Endodermal cell (in vitro differentiated cells): ENCODE measurements at regions not wholly inside any gene's neighbourhood (a gene's known extent, or its start where the extent isn't known, plus 50 kb on each side); places are given as distances from the start of the nearest gene placed in this dataset.

ENCODE experiments used
- DNase-seq: peaks from one replicate; pipeline ENCODE4 v3.0.0-alpha.2; 2017
- H3K27ac ChIP-seq: 2 replicates; pipeline ENCODE4 v1.5.1; 2013; ENCODE audit warnings: mild to moderate bottlenecking, low read depth, low read length, moderate library complexity
- H3K27me3 ChIP-seq: 2 replicates; pipeline ENCODE4 v1.6.1; 2013; ENCODE audit warnings: mild to moderate bottlenecking, low read length, moderate library complexity; ENCODE audit not compliant: insufficient read depth, control insufficient read depth, poor library complexity, severe bottlenecking
- H3K36me3 ChIP-seq: 2 replicates; pipeline ENCODE4 v1.7.0; 2013; ENCODE audit warnings: mild to moderate bottlenecking, low read length, moderate library complexity; ENCODE audit not compliant: control insufficient read depth, insufficient read depth
- H3K4me1 ChIP-seq: one replicate; pipeline ENCODE4 v1.7.0; 2013; ENCODE audit warnings: low read length; ENCODE audit not compliant: control insufficient read depth, insufficient read depth
- H3K4me3 ChIP-seq: 2 replicates; pipeline ENCODE4 v1.5.1; 2013; ENCODE audit warnings: mild to moderate bottlenecking, low read length, moderate library complexity
- H3K9ac ChIP-seq: 2 replicates; pipeline ENCODE4 v1.6.1; 2013; ENCODE audit warnings: mild to moderate bottlenecking, low read length, moderate library complexity; ENCODE audit not compliant: poor library complexity, severe bottlenecking; ENCODE audit errors: extremely low read depth
- H3K9me3 ChIP-seq: 2 replicates; pipeline ENCODE4 v1.6.1; 2013; ENCODE audit warnings: mild to moderate bottlenecking, low read length, moderate library complexity; ENCODE audit not compliant: control insufficient read depth
- H3K27ac Mint-ChIP-seq: 2 replicates; pipeline ENCODE4 v1.8.0; 2020; ENCODE audit warnings: mixed read lengths
- H3K27me3 Mint-ChIP-seq: 2 replicates; pipeline ENCODE4 v1.8.0; 2021; ENCODE audit warnings: mild to moderate bottlenecking, mixed read lengths; ENCODE audit not compliant: insufficient read depth
- H3K36me3 Mint-ChIP-seq: 2 replicates; pipeline ENCODE4 v1.8.0; 2020; ENCODE audit warnings: low read depth, mixed read lengths
- H3K4me1 Mint-ChIP-seq: 2 replicates; pipeline ENCODE4 v1.8.0; 2020; ENCODE audit warnings: mixed read lengths
- H3K4me3 Mint-ChIP-seq: 2 replicates; pipeline ENCODE4 v1.8.0; 2020; ENCODE audit warnings: mild to moderate bottlenecking, moderate library complexity, mixed read lengths
- H3K9me3 Mint-ChIP-seq: 2 replicates; pipeline ENCODE4 v1.8.0; 2020; ENCODE audit warnings: mild to moderate bottlenecking, mixed read lengths
- CTCF ChIP-seq: fragments of 200-600 bp; sonication (generic); conservative IDR thresholded peaks from 2 replicates; pipeline ENCODE4 v1.5.0; 2021; ENCODE audit warnings: antibody characterized with exemption, mild to moderate bottlenecking
- WGBS, 2 experiments: methylation state at CpG; one replicate each; pipeline versions ENCODE4 v1.1.5 to v1.1.7; 2013; ENCODE audit warnings: missing lambda C conversion rate in 2 of 2, mixed read lengths in 1 of 2; ENCODE audit not compliant: insufficient coverage in 1 of 2, insufficient read length in 1 of 2; 5-methylcytosine and 5-hydroxymethylcytosine counted together

GRCh38 chr5:36756848-36757247 is 119.7 kb upstream of the NIPBL start:
- Mint-ChIP-seq H3K4me3 (no peak overlapping the region), H3K27me3 (peaks cover 9% of the 10 kb centered on the region), H3K27ac (no peak overlapping the region), H3K36me3 (no peaks in the 10 kb centered on the region), H3K9me3 (no peaks in the 10 kb centered on the region), H3K4me1 (peaks cover 3% of the 10 kb centered on the region)
- H3K4me1 ChIP-seq, result no peaks in the 10 kb centered on the region
- WGBS, 2 experiments, result 100% methylated on average over 2 of the region's 2 CpGs; no CpG with 5 or more reads in 1 of the 2 experiments
- no peaks in the 10 kb centered on the region for H3K9me3 ChIP-seq
- no peak overlapping the region for H3K9ac ChIP-seq
- no peak overlapping the region for H3K27ac ChIP-seq
- no peak for TF ChIP-seq CTCF
- DNase-seq, result no peak
- H3K4me3 ChIP-seq, result no peak overlapping the region
- H3K27me3 ChIP-seq, result peaks cover 27% of the 10 kb centered on the region
- H3K36me3 ChIP-seq, result no peaks in the 10 kb centered on the region

- Histone ChIP-seq H3K4me3 (no peak overlapping the region), H3K9me3 (no peaks in the 10 kb centered on the region), H3K36me3 (no peaks in the 10 kb centered on the region), H3K27me3 (peaks cover 39% of the 10 kb centered on the region), H3K4me1 (no peaks in the 10 kb centered on the region), H3K9ac (no peak overlapping the region), H3K27ac (no peak overlapping the region)
- Mint-ChIP-seq H3K36me3 (no peaks in the 10 kb centered on the region), H3K27ac (no peak overlapping the region), H3K9me3 (no peaks in the 10 kb centered on the region), H3K4me1 (no peaks in the 10 kb centered on the region), H3K4me3 (no peak overlapping the region), H3K27me3 (peaks cover 11% of the 10 kb centered on the region)
- no peak for DNase-seq
- TF ChIP-seq CTCF, result no peak
- 100% methylated on average over 1 of the region's 1 CpG for WGBS, 2 experiments
Measured at GRCh38 chr5:36759117-36759516, 117.5 kb upstream of the NIPBL start.

DNA sequence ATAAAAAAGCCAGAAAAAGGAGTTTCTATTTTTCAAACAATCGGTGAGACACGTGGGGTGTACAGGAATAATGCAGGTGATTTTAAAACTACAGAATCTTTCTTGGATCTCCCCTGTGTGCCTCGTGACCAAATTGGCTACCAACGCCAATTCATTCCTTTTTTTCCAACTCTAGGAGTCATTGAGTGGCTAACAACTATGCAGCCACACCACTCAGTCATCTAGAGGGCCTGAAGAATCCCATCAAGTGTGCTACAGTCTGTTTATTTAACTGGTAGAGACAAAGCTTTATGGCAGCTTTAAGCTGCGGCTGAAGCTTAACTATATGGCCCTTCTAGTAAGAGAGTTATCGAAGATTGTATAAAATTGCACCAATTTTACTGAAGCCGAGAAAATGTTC is 113.1 kb upstream of the NIPBL start:
- peaks cover 2% of the 10 kb centered on the region for H3K9me3 Mint-ChIP-seq
- Histone ChIP-seq H3K27ac (no peak overlapping the region), H3K4me3 (no peak overlapping the region), H3K9me3 (peaks cover 10% of the 10 kb centered on the region), H3K9ac (no peak overlapping the region), H3K27me3 (peaks cover 19% of the 10 kb centered on the region), H3K36me3 (no peaks in the 10 kb centered on the region), H3K4me1 (no peaks in the 10 kb centered on the region)
- WGBS, 2 experiments, result 83 to 90% methylated on average over 3 to 7 of the region's 7 CpGs
- no peak overlapping the region for H3K4me3 Mint-ChIP-seq
- H3K27ac Mint-ChIP-seq, result no peak overlapping the region
- DNase-seq, result no peak
- H3K27me3 Mint-ChIP-seq, result peaks cover 8% of the 10 kb centered on the region
- H3K4me1 Mint-ChIP-seq, result no peaks in the 10 kb centered on the region
- TF ChIP-seq CTCF, result no peak
- no peaks in the 10 kb centered on the region for H3K36me3 Mint-ChIP-seq
